ENCODE measurements at regions not wholly inside any gene's neighbourhood (a gene's known extent, or its start where the extent isn't known, plus 50 kb on each side); places are given as distances from the start of the nearest gene placed in this dataset.

- TF ChIP-seq CTCF (IDR thresholded peaks at IDR 0.05; ENCODE audit: low read depth, low read length), result no peak
- TF ChIP-seq EZH2phosphoT487 (IDR thresholded peaks at IDR 0.05; ENCODE audit: low read depth), result no peak
These were observed 177.3 kb upstream of the ZNF32 start for GRCh38 chr10:43825984-43826383.
